ENCODE measurements at regions not wholly inside any gene's neighbourhood (a gene's known extent, or its start where the extent isn't known, plus 50 kb on each side); places are given as distances from the start of the nearest gene placed in this dataset.

DNA sequence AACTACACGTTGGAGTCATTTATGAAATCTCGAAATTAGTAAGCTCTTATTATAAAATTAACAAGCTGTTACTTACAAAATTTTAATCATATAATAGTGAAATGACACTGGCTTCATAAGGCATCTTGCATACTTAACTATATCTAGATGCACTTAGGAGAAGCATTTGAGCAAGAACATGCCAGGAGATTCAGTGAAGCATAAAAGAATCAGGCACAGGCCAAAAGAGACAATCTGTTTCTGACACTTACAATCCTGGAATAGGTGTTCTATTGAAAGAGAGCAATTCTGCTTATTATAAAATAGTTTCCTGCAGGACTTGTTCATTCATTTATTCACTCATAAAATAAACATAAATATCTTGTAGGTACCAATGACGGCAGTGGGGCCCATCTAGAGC lies 1152.2 kb upstream of the CDH6 start:
- Histone ChIP-seq H3K27ac (ENCODE audit: low read depth, low read length) (no peak overlapping the region), H3K79me2 (ENCODE audit: control insufficient read depth in 1 of 2, insufficient read depth in 2 of 2, low read length in 2 of 2) (no peaks in the 10 kb centered on the region)
- FAIRE-seq: no peak

More for the DNA sequence above, 1152.2 kb upstream of the CDH6 start:
- DNase-seq (ENCODE audit: low read depth in 1 of 2, low spot score in 2 of 2): no peak
- Histone ChIP-seq H3K4ac (replicated peaks; ENCODE audit: insufficient read length, low read depth, low read length) (no peak overlapping the region), H4K91ac (replicated peaks; ENCODE audit: insufficient read length, low read length) (no peak overlapping the region), H3K9ac (replicated peaks in 1 of 4; ENCODE audit: extremely low read depth in 1 of 4, low read depth in 3 of 4, low read length in 3 of 4) (no peak overlapping the region), H3K27me3 (replicated peaks in 1 of 4; ENCODE audit: control insufficient read depth in 3 of 4, extremely low read depth in 1 of 4, insufficient read depth in 3 of 4, low read length in 3 of 4) (no peaks in the 10 kb centered on the region), H3K4me1 (replicated peaks in 1 of 4; ENCODE audit: control insufficient read depth in 3 of 4, insufficient read depth in 4 of 4, low read length in 3 of 4) (no peaks in the 10 kb centered on the region; a peak in 1 of 7 replicates), H3K36me3 (ENCODE audit: control insufficient read depth in 2 of 4, insufficient read depth in 4 of 4, low read length in 3 of 4) (no peaks in the 10 kb centered on the region), H2BK5ac (ENCODE audit: low read depth, low read length) (no peak overlapping the region), H2AFZ (ENCODE audit: low read length) (no peak overlapping the region), H3K4me2 (ENCODE audit: insufficient read depth in 1 of 2, low read depth in 2 of 2, low read length in 2 of 2) (no peak overlapping the region), H2AK5ac (ENCODE audit: low read depth, low read length) (no peak overlapping the region), H4K20me1 (replicated peaks in 1 of 2; ENCODE audit: control insufficient read depth in 1 of 2, insufficient read depth in 2 of 2, low read length in 2 of 2) (no peaks in the 10 kb centered on the region), H3K23ac (ENCODE audit: insufficient read length) (no peak overlapping the region), H3K14ac (ENCODE audit: insufficient read length) (no peak overlapping the region), H3K23me2 (ENCODE audit: low read depth, low read length) (no peaks in the 10 kb centered on the region), H3K56ac (replicated peaks; ENCODE audit: insufficient read length, low read depth, low read length) (no peak overlapping the region), H3K9me3 (ENCODE audit: insufficient read depth in 2 of 2, low read depth in 1 of 2, low read length in 1 of 2) (no peaks in the 10 kb centered on the region), H2BK120ac (replicated peaks; ENCODE audit: low read depth, low read length) (no peak overlapping the region), H2BK15ac (ENCODE audit: low read length) (no peak overlapping the region), H4K5ac (ENCODE audit: insufficient read length, low read depth, low read length) (no peak overlapping the region), H2BK12ac (ENCODE audit: low read depth, low read length) (no peak overlapping the region), H4K8ac (ENCODE audit: extremely low read depth, insufficient read depth, low read length) (no peak overlapping the region), H3K18ac (ENCODE audit: extremely low read depth, low read length) (no peak overlapping the region), H3K79me1 (ENCODE audit: low read depth, low read length) (no peaks in the 10 kb centered on the region), H2BK20ac (ENCODE audit: low read length) (no peak overlapping the region), H3K4me3 (ENCODE audit: extremely low read depth in 1 of 4, insufficient read depth in 2 of 4, low read depth in 3 of 4, low read length in 4 of 4) (no peak overlapping the region)
- ChIA-PET POLR2A (ENCODE audit: partially characterized antibody) (no interaction called here), CTCF (ENCODE audit: partially characterized antibody) (interaction anchor here (0.6 to 2.2 kb wide), 23 partner anchors 9 to 1229 kb away, joined by 3 to 21 read pairs (median 3); no protein-coding TSS in a partner anchor)
- no peak for TF ChIP-seq SIX5 (IDR thresholded peaks at IDR 0.05; ENCODE audit: low read depth, low read length)
- TF ChIP-seq JUND (IDR thresholded peaks at IDR 0.05; ENCODE audit: low read length): no peak
- no peak for TF ChIP-seq SAP30 (IDR thresholded peaks at IDR 0.05; ENCODE audit: insufficient read depth, insufficient replicate concordance, low read length)
- TF ChIP-seq KDM1A (IDR thresholded peaks at IDR 0.05; ENCODE audit: borderline replicate concordance, low read length): no peak
- no peak for TF ChIP-seq EGR1 (IDR thresholded peaks at IDR 0.05; ENCODE audit: borderline replicate concordance, low read depth, low read length)
- no peak for TF ChIP-seq BCL11A (IDR thresholded peaks at IDR 0.05; ENCODE audit: low read depth in 2 of 2, low read length in 2 of 2)
- TF ChIP-seq RFX5 (IDR thresholded peaks at IDR 0.05; ENCODE audit: borderline replicate concordance, low read depth, low read length): no peak
- no peak for TF ChIP-seq SIRT6 (IDR thresholded peaks at IDR 0.05; ENCODE audit: low read length)
- TF ChIP-seq KDM4A (IDR thresholded peaks at IDR 0.05; ENCODE audit: low read depth, low read length, severe bottlenecking): no peak
- TF ChIP-seq, protein P1, sequence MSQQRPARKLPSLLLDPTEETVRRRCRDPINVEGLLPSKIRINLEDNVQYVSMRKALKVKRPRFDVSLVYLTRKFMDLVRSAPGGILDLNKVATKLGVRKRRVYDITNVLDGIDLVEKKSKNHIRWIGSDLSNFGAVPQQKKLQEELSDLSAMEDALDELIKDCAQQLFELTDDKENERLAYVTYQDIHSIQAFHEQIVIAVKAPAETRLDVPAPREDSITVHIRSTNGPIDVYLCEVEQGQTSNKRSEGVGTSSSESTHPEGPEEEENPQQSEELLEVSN (IDR thresholded peaks at IDR 0.05): no peak
- no peak for TF ChIP-seq RXRA (IDR thresholded peaks at IDR 0.05; ENCODE audit: insufficient read depth, low read depth, low read length)
- no peak for TF ChIP-seq SP2 (IDR thresholded peaks at IDR 0.05; ENCODE audit: low read length)
- no peak for TF ChIP-seq SIN3A (conservative IDR thresholded peaks at IDR 0.05 in 1 of 2, IDR thresholded peaks at IDR 0.05 in 1 of 2; ENCODE audit: low read depth in 1 of 2, low read length in 2 of 2)
- TF ChIP-seq CREB1 (IDR thresholded peaks at IDR 0.05): no peak
- TF ChIP-seq SRF (IDR thresholded peaks at IDR 0.05; ENCODE audit: low read depth, low read length): no peak
- no peak for TF ChIP-seq ASH2L (IDR thresholded peaks at IDR 0.05; ENCODE audit: low read length)
- WGBS, 2 experiments (ENCODE audit: extremely low coverage in 1 of 2, insufficient coverage in 1 of 2, insufficient read length in 1 of 2, insufficient replicate concordance in 2 of 2, low coverage in 1 of 2, low lambda C conversion rate in 2 of 2, missing lambda C conversion rate in 1 of 2): 92% methylated on average over 3 of the region's 3 CpGs; no CpG with 5 or more reads in 1 of the 2 experiments

Data from H1 (cell line).